ENCODE measurements at regions not wholly inside any gene's neighbourhood (a gene's known extent, or its start where the extent isn't known, plus 50 kb on each side); places are given as distances from the start of the nearest gene placed in this dataset.

GRCh38 chr11:19576903-19577302 lies 135.7 kb upstream of the NAV2 start:
- peaks cover 2% of the 10 kb centered on the region for H3K27me3 Mint-ChIP-seq (ENCODE audit: insufficient read depth, low read depth, poor library complexity)
- H3K4me1 Mint-ChIP-seq = peaks cover 8% of the 10 kb centered on the region; the same call in 2 of the 3 replicates

More at GRCh38 chr11:19576903-19577302, 135.7 kb upstream of the NAV2 start:
- DNase-seq (ENCODE audit: low spot score) (no peak), ATAC-seq (no peak)
- H3K4me2 ChIP-seq = no peak overlapping the region
- TF ChIP-seq, protein P1, sequence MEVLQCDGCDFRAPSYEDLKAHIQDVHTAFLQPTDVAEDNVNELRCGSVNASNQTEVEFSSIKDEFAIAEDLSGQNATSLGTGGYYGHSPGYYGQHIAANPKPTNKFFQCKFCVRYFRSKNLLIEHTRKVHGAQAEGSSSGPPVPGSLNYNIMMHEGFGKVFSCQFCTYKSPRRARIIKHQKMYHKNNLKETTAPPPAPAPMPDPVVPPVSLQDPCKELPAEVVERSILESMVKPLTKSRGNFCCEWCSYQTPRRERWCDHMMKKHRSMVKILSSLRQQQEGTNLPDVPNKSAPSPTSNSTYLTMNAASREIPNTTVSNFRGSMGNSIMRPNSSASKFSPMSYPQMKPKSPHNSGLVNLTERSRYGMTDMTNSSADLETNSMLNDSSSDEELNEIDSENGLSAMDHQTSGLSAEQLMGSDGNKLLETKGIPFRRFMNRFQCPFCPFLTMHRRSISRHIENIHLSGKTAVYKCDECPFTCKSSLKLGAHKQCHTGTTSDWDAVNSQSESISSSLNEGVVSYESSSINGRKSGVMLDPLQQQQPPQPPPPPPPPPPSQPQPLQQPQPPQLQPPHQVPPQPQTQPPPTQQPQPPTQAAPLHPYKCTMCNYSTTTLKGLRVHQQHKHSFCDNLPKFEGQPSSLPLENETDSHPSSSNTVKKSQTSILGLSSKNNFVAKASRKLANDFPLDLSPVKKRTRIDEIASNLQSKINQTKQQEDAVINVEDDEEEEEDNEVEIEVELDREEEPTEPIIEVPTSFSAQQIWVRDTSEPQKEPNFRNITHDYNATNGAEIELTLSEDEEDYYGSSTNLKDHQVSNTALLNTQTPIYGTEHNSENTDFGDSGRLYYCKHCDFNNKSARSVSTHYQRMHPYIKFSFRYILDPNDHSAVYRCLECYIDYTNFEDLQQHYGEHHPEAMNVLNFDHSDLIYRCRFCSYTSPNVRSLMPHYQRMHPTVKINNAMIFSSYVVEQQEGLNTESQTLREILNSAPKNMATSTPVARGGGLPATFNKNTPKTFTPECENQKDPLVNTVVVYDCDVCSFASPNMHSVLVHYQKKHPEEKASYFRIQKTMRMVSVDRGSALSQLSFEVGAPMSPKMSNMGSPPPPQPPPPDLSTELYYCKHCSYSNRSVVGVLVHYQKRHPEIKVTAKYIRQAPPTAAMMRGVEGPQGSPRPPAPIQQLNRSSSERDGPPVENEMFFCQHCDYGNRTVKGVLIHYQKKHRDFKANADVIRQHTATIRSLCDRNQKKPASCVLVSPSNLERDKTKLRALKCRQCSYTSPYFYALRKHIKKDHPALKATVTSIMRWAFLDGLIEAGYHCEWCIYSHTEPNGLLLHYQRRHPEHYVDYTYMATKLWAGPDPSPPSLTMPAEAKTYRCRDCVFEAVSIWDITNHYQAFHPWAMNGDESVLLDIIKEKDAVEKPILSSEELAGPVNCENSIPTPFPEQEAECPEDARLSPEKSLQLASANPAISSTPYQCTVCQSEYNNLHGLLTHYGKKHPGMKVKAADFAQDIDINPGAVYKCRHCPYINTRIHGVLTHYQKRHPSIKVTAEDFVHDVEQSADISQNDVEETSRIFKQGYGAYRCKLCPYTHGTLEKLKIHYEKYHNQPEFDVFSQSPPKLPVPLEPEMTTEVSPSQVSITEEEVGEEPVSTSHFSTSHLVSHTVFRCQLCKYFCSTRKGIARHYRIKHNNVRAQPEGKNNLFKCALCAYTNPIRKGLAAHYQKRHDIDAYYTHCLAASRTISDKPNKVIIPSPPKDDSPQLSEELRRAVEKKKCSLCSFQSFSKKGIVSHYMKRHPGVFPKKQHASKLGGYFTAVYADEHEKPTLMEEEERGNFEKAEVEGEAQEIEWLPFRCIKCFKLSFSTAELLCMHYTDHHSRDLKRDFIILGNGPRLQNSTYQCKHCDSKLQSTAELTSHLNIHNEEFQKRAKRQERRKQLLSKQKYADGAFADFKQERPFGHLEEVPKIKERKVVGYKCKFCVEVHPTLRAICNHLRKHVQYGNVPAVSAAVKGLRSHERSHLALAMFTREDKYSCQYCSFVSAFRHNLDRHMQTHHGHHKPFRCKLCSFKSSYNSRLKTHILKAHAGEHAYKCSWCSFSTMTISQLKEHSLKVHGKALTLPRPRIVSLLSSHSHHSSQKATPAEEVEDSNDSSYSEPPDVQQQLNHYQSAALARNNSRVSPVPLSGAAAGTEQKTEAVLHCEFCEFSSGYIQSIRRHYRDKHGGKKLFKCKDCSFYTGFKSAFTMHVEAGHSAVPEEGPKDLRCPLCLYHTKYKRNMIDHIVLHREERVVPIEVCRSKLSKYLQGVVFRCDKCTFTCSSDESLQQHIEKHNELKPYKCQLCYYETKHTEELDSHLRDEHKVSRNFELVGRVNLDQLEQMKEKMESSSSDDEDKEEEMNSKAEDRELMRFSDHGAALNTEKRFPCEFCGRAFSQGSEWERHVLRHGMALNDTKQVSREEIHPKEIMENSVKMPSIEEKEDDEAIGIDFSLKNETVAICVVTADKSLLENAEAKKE (CRISPR knock-in tag; IDR thresholded peaks at IDR 0.05) = no peak
- TF ChIP-seq, protein P2, sequence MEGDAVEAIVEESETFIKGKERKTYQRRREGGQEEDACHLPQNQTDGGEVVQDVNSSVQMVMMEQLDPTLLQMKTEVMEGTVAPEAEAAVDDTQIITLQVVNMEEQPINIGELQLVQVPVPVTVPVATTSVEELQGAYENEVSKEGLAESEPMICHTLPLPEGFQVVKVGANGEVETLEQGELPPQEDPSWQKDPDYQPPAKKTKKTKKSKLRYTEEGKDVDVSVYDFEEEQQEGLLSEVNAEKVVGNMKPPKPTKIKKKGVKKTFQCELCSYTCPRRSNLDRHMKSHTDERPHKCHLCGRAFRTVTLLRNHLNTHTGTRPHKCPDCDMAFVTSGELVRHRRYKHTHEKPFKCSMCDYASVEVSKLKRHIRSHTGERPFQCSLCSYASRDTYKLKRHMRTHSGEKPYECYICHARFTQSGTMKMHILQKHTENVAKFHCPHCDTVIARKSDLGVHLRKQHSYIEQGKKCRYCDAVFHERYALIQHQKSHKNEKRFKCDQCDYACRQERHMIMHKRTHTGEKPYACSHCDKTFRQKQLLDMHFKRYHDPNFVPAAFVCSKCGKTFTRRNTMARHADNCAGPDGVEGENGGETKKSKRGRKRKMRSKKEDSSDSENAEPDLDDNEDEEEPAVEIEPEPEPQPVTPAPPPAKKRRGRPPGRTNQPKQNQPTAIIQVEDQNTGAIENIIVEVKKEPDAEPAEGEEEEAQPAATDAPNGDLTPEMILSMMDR (conservative IDR thresholded peaks at IDR 0.05; ENCODE audit: low read depth in 2 of 2) = no peak
- TF ChIP-seq ZNF114 (CRISPR knock-in tag; IDR thresholded peaks at IDR 0.05) (no peak), EZH2 (IDR thresholded peaks at IDR 0.05; ENCODE audit: low read depth, unreplicated experiment) (no peak), NANOG (IDR thresholded peaks at IDR 0.05; ENCODE audit: borderline replicate concordance) (no peak), EZH2phosphoT487 (IDR thresholded peaks at IDR 0.05; ENCODE audit: unreplicated experiment) (no peak), JUNB (IDR thresholded peaks at IDR 0.05; ENCODE audit: unreplicated experiment) (no peak), POLR2AphosphoS5 (IDR thresholded peaks at IDR 0.05; ENCODE audit: low read depth) (no peak), ZNF331 (CRISPR knock-in tag; IDR thresholded peaks at IDR 0.05; ENCODE audit: low read depth) (no peak), STAT1 (IDR thresholded peaks at IDR 0.05; ENCODE audit: unreplicated experiment) (no peak), CREB1 (CRISPR knock-in tag; IDR thresholded peaks at IDR 0.05; ENCODE audit: low read depth) (no peak)
- TF ChIP-seq, protein P3, sequence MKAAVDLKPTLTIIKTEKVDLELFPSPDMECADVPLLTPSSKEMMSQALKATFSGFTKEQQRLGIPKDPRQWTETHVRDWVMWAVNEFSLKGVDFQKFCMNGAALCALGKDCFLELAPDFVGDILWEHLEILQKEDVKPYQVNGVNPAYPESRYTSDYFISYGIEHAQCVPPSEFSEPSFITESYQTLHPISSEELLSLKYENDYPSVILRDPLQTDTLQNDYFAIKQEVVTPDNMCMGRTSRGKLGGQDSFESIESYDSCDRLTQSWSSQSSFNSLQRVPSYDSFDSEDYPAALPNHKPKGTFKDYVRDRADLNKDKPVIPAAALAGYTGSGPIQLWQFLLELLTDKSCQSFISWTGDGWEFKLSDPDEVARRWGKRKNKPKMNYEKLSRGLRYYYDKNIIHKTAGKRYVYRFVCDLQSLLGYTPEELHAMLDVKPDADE (IDR thresholded peaks at IDR 0.05) = no peak
- TF ChIP-seq, protein P4, sequence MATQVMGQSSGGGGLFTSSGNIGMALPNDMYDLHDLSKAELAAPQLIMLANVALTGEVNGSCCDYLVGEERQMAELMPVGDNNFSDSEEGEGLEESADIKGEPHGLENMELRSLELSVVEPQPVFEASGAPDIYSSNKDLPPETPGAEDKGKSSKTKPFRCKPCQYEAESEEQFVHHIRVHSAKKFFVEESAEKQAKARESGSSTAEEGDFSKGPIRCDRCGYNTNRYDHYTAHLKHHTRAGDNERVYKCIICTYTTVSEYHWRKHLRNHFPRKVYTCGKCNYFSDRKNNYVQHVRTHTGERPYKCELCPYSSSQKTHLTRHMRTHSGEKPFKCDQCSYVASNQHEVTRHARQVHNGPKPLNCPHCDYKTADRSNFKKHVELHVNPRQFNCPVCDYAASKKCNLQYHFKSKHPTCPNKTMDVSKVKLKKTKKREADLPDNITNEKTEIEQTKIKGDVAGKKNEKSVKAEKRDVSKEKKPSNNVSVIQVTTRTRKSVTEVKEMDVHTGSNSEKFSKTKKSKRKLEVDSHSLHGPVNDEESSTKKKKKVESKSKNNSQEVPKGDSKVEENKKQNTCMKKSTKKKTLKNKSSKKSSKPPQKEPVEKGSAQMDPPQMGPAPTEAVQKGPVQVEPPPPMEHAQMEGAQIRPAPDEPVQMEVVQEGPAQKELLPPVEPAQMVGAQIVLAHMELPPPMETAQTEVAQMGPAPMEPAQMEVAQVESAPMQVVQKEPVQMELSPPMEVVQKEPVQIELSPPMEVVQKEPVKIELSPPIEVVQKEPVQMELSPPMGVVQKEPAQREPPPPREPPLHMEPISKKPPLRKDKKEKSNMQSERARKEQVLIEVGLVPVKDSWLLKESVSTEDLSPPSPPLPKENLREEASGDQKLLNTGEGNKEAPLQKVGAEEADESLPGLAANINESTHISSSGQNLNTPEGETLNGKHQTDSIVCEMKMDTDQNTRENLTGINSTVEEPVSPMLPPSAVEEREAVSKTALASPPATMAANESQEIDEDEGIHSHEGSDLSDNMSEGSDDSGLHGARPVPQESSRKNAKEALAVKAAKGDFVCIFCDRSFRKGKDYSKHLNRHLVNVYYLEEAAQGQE (IDR thresholded peaks at IDR 0.05; ENCODE audit: unreplicated experiment) = no peak
- no peak overlapping the region for H3K27ac Mint-ChIP-seq
- no peak overlapping the region for H3K4me3 Mint-ChIP-seq
- no peaks in the 10 kb centered on the region for H3K4me1 ChIP-seq (ENCODE audit: insufficient read depth)
- no peaks in the 10 kb centered on the region for H4K20me1 ChIP-seq (replicated peaks; ENCODE audit: insufficient read depth)
- H3K9me2 ChIP-seq (ENCODE audit: insufficient read depth) = no peaks in the 10 kb centered on the region
- no peaks in the 10 kb centered on the region for H3F3A ChIP-seq (replicated peaks; ENCODE audit: low read depth)
- no peak overlapping the region for H3K4me3 ChIP-seq
- H3K27me3 ChIP-seq (ENCODE audit: insufficient read depth) = no peaks in the 10 kb centered on the region
- no peak overlapping the region for H3K27ac ChIP-seq (ENCODE audit: low read depth)
- no peaks in the 10 kb centered on the region for H3K79me2 ChIP-seq (replicated peaks; ENCODE audit: insufficient read depth)
- H2AFZ ChIP-seq = peak overlapping the region; percentile 99; the same call in 1 of the 2 replicates
- H3K9me3 Mint-ChIP-seq = no peaks in the 10 kb centered on the region
- no peaks in the 10 kb centered on the region for H3K36me3 Mint-ChIP-seq (ENCODE audit: low read depth)
- H3K36me3 ChIP-seq (ENCODE audit: insufficient read depth) = no peaks in the 10 kb centered on the region
